GM12878 (cell line): ENCODE measurements at regions not wholly inside any gene's neighbourhood (a gene's known extent, or its start where the extent isn't known, plus 50 kb on each side); places are given as distances from the start of the nearest gene placed in this dataset.

ENCODE experiments used
- BRCA1 ChIP-seq: IDR thresholded peaks from 2 replicates; pipeline ENCODE4 v1.6.1; 2011; ENCODE audit warnings: low read depth, low read length, improper control_type of control experiment
- CREB1 ChIP-seq: IDR thresholded peaks from 2 replicates; pipeline ENCODE4 v1.6.1; 2012; ENCODE audit warnings: low read depth, mild to moderate bottlenecking, inconsistent platforms
- EP300 ChIP-seq, 2 experiments: fragments of 150-350 bp in 1 of 2; IDR thresholded peaks; 2 replicates each; pipeline ENCODE4 v1.6.1; 2011 to 2012; ENCODE audit warnings: low read depth in 2 of 2, low read length in 2 of 2, borderline replicate concordance in 1 of 2, improper control_type of control experiment in 1 of 2, inconsistent platforms in 1 of 2; ENCODE audit not compliant: control insufficient read depth in 1 of 2
- EZH2 ChIP-seq: IDR thresholded peaks from 2 replicates; pipeline ENCODE4 v1.6.1; 2012; ENCODE audit warnings: low read depth, mild to moderate bottlenecking, control low read depth, inconsistent platforms, low read length, borderline replicate concordance; ENCODE audit not compliant: control insufficient read depth
- GATAD2B ChIP-seq: fragments of 450-650 bp; conservative IDR thresholded peaks from 2 replicates; pipeline ENCODE4 v1.6.1; 2017; ENCODE audit warnings: low read depth, mild to moderate bottlenecking, moderate library complexity
- JUND ChIP-seq: IDR thresholded peaks from 2 replicates; pipeline ENCODE4 v1.6.1; 2012; ENCODE audit warnings: low read depth, mild to moderate bottlenecking, low read length, improper control_type of control experiment, moderate library complexity
- LARP7 ChIP-seq: fragments of 450-650 bp; IDR thresholded peaks from 2 replicates; pipeline ENCODE4 v1.6.1; 2017; ENCODE audit warnings: mild to moderate bottlenecking
- NFIC ChIP-seq: IDR thresholded peaks from 2 replicates; pipeline ENCODE4 v1.6.1; 2012; ENCODE audit warnings: low read depth, mild to moderate bottlenecking, inconsistent platforms, low read length, moderate library complexity
- POLR2AphosphoS5 ChIP-seq: IDR thresholded peaks from 2 replicates; pipeline ENCODE4 v1.6.1; 2011; ENCODE audit warnings: mild to moderate bottlenecking, low read length, inconsistent platforms
- SRF ChIP-seq, 2 experiments: IDR thresholded peaks; 2 replicates each; pipeline ENCODE4 v1.6.1; 2011; ENCODE audit warnings: low read depth in 2 of 2, low read length in 2 of 2, mild to moderate bottlenecking in 1 of 2, moderate library complexity in 1 of 2
- ZSCAN29 ChIP-seq: fragments of 450-650 bp; IDR thresholded peaks from 2 replicates; pipeline ENCODE4 v1.6.1; 2017; ENCODE audit warnings: mild to moderate bottlenecking, moderate library complexity
- TF ChIP-seq, protein P1 (sequence below), 3 experiments: IDR thresholded peaks in 2 of 3; conservative IDR thresholded peaks in 1 of 3; 2 replicates each; pipeline ENCODE4 v1.5.1; 2011; ENCODE audit warnings: low read depth in 3 of 3, low read length in 3 of 3, mild to moderate bottlenecking in 3 of 3, control low read depth in 2 of 3, moderate library complexity in 2 of 3, inconsistent platforms in 1 of 3, mixed read lengths in 1 of 3; ENCODE audit not compliant: control insufficient read depth in 2 of 3, insufficient read depth in 1 of 3; ENCODE audit errors: extremely low read depth in 1 of 3

DNA sequence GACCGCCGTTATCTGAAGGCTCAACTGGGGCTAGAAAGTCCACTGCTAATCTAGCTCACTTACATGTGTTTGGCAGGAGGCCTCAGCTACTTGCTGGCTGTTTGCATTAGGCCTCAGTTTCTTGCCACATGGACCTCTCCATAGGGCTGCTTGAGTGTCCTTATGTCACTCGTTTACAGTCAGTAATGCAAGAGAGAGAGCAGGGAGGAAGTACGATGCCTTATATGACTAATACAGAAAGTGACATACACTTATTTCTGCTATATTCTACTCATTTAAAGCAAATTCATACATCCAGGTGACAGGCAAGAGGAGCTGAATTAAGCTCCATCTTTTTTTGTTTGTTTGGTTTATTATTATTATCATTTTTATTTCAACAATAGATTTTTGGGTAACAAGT lies 179.6 kb downstream of the LURAP1L start:
- TF ChIP-seq ZSCAN29, result no peak
- no peak for TF ChIP-seq POLR2AphosphoS5
- no peak for TF ChIP-seq EP300 (IDR thresholded peaks at IDR 0.05; ENCODE audit: borderline replicate concordance in 1 of 2, control insufficient read depth in 1 of 2, low read depth in 2 of 2, low read length in 2 of 2)
- TF ChIP-seq NFIC, result no peak
- TF ChIP-seq CREB1, result no peak
- TF ChIP-seq BRCA1, result no peak
- TF ChIP-seq SRF (IDR thresholded peaks at IDR 0.05; ENCODE audit: low read depth in 2 of 2, low read length in 2 of 2), result no peak
- TF ChIP-seq GATAD2B, result no peak
- no peak for TF ChIP-seq JUND
- TF ChIP-seq, protein P1, sequence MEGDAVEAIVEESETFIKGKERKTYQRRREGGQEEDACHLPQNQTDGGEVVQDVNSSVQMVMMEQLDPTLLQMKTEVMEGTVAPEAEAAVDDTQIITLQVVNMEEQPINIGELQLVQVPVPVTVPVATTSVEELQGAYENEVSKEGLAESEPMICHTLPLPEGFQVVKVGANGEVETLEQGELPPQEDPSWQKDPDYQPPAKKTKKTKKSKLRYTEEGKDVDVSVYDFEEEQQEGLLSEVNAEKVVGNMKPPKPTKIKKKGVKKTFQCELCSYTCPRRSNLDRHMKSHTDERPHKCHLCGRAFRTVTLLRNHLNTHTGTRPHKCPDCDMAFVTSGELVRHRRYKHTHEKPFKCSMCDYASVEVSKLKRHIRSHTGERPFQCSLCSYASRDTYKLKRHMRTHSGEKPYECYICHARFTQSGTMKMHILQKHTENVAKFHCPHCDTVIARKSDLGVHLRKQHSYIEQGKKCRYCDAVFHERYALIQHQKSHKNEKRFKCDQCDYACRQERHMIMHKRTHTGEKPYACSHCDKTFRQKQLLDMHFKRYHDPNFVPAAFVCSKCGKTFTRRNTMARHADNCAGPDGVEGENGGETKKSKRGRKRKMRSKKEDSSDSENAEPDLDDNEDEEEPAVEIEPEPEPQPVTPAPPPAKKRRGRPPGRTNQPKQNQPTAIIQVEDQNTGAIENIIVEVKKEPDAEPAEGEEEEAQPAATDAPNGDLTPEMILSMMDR (IDR thresholded peaks at IDR 0.05 in 2 of 3, conservative IDR thresholded peaks at IDR 0.05 in 1 of 3; ENCODE audit: control insufficient read depth in 2 of 3, extremely low read depth in 1 of 3, insufficient read depth in 1 of 3, low read depth in 3 of 3, low read length in 3 of 3), result no peak
- no peak for TF ChIP-seq EZH2
- no peak for TF ChIP-seq LARP7
